Mucosa of gallbladder (tissue), 1 donor: ENCODE measurements at regions not wholly inside any gene's neighbourhood (a gene's known extent, or its start where the extent isn't known, plus 50 kb on each side); places are given as distances from the start of the nearest gene placed in this dataset.
"Not testable (repeated sequence)": the region's sequence is repeated elsewhere in the genome, so short reads cannot be mapped to it uniquely, and the experiment has no call there.

Source experiments
- DNase-seq: peaks from one replicate; pipeline ENCODE4 v3.0.0-alpha.2; 2020; ENCODE audit warnings: low spot score
- donor health status: DM: no; HTN: no; CAD: no.

- no peak for DNase-seq
Measured at GRCh38 chr9:75672478-75672877, 218.0 kb upstream of the PCSK5 start.

- DNase-seq, result no peak
Measured at GRCh38 chr9:75683591-75683990, 206.9 kb upstream of the PCSK5 start.

- DNase-seq, result no peak
Measured at GRCh38 chr9:75685062-75685461, 205.4 kb upstream of the PCSK5 start.

GRCh38 chr9:75687359-75687953, 203.0 kb upstream of the PCSK5 start:
- no peak for DNase-seq

GRCh38 chr9:75690551-75690950, 199.9 kb upstream of the PCSK5 start:
- DNase-seq, result not testable (repeated sequence)

GRCh38 chr9:75691408-75691807, 199.1 kb upstream of the PCSK5 start:
- DNase-seq, result no peak

GRCh38 chr9:75692309-75692708, 198.2 kb upstream of the PCSK5 start:
- DNase-seq, result no peak

GRCh38 chr9:75695921-75696320, 194.6 kb upstream of the PCSK5 start:
- DNase-seq, result no peak

GRCh38 chr9:75699017-75699416, 191.5 kb upstream of the PCSK5 start:
- no peak for DNase-seq

- DNase-seq, result no peak
Measured at GRCh38 chr9:75699625-75700251, 190.7 kb upstream of the PCSK5 start.

GRCh38 chr9:75700252-75700640, 190.2 kb upstream of the PCSK5 start:
- no peak for DNase-seq

- DNase-seq, result no peak
Measured at GRCh38 chr9:75707191-75707590, 183.3 kb upstream of the PCSK5 start.

GRCh38 chr9:75709698-75710097, 180.8 kb upstream of the PCSK5 start:
- no peak for DNase-seq

- no peak for DNase-seq
Measured at GRCh38 chr9:75712700-75713099, 177.8 kb upstream of the PCSK5 start.

GRCh38 chr9:75713335-75713734, 177.1 kb upstream of the PCSK5 start:
- no peak for DNase-seq

GRCh38 chr9:75715360-75715759, 175.1 kb upstream of the PCSK5 start:
- DNase-seq, result no peak

- no peak for DNase-seq
Measured at GRCh38 chr9:75718677-75719076, 171.8 kb upstream of the PCSK5 start.

- DNase-seq, result no peak
Measured at GRCh38 chr9:75728391-75728790, 162.1 kb upstream of the PCSK5 start.

- no peak for DNase-seq
Measured at GRCh38 chr9:75734802-75735201, 155.7 kb upstream of the PCSK5 start.

- DNase-seq, result no peak
Measured at GRCh38 chr9:75739884-75740611, 150.4 kb upstream of the PCSK5 start.

GRCh38 chr9:75743855-75744254, 146.6 kb upstream of the PCSK5 start:
- no peak for DNase-seq

- no peak for DNase-seq
Measured at GRCh38 chr9:75754080-75754479, 136.4 kb upstream of the PCSK5 start.

- no peak for DNase-seq
Measured at GRCh38 chr9:75775166-75775565, 115.3 kb upstream of the PCSK5 start.
